ENCODE measurements at regions not wholly inside any gene's neighbourhood (a gene's known extent, or its start where the extent isn't known, plus 50 kb on each side); places are given as distances from the start of the nearest gene placed in this dataset.

DNA sequence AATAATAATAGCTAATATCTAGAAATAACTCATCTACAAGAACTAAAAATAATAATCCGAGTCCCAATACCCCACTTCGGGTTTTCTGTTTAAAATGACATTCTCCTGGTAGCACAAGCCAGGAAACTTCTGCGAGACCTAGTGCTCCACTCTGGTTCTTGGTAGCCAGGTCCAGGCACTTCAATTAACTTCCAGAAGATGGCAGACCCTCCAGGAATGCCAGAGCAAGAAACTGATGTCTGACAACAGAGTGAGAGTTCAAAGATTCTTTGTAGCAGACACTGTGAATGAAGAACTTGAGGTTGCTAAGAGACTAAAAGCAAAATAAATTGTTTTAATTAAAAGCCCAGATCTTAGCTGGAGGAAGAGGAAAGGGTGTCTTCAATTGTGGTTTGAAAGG lies 1963.3 kb upstream of the CDH9 start:
- 82% methylated on average over 3 of the region's 3 CpGs for WGBS (ENCODE audit: insufficient coverage)
- Histone ChIP-seq H3K4me3 (ENCODE audit: low read length) (no peak overlapping the region), H3K27ac (ENCODE audit: low read length) (no peak overlapping the region), H3K36me3 (ENCODE audit: control insufficient read depth, insufficient read depth, low read length) (no peaks in the 10 kb centered on the region), H3K27me3 (ENCODE audit: control insufficient read depth, insufficient read depth, low read length) (no peaks in the 10 kb centered on the region), H3K4me1 (ENCODE audit: control insufficient read depth, insufficient read depth, low read length) (no peaks in the 10 kb centered on the region), H3K9me3 (ENCODE audit: control insufficient read depth, insufficient read depth, low read length) (peaks cover 15% of the 10 kb centered on the region)
- ATAC-seq = no peak
- Mint-ChIP-seq H3K9me3 (peaks cover 8 to 16% of the 10 kb centered on the region in 2 donors), H3K36me3 (no peaks in the 10 kb centered on the region), H3K27me3 (ENCODE audit: low read depth in 2 of 2) (no peaks in the 10 kb centered on the region), H3K4me3 (no peak overlapping the region), H3K27ac (no peak overlapping the region), H3K4me1 (no peaks in the 10 kb centered on the region)
- no peak for DNase-seq
- TF ChIP-seq, protein P1, sequence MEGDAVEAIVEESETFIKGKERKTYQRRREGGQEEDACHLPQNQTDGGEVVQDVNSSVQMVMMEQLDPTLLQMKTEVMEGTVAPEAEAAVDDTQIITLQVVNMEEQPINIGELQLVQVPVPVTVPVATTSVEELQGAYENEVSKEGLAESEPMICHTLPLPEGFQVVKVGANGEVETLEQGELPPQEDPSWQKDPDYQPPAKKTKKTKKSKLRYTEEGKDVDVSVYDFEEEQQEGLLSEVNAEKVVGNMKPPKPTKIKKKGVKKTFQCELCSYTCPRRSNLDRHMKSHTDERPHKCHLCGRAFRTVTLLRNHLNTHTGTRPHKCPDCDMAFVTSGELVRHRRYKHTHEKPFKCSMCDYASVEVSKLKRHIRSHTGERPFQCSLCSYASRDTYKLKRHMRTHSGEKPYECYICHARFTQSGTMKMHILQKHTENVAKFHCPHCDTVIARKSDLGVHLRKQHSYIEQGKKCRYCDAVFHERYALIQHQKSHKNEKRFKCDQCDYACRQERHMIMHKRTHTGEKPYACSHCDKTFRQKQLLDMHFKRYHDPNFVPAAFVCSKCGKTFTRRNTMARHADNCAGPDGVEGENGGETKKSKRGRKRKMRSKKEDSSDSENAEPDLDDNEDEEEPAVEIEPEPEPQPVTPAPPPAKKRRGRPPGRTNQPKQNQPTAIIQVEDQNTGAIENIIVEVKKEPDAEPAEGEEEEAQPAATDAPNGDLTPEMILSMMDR (IDR thresholded peaks at IDR 0.05) = no peak
- intact Hi-C loops (cut with micrococcal nuclease) = no loop called here

DNA sequence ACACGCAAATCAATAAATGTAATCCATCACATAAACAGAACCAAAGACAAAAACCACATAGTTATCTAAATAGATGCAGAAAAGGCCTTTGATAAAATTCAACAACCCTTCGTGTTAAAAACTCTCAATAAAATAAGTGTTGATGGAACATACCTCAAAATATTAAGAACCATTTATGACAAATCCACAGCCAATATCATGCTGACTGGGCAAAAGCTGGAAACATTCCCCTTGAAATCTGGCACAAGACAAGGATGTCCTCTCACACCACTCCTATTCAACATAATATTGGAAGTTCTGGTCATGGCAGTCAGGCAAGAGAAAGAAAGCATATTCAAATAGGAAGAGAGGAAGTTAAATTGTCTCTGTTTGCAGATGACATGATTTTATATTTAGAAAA lies 1946.3 kb upstream of the CDH9 start:
- intact Hi-C loops (cut with micrococcal nuclease) = no loop called here
- ATAC-seq (no peak), DNase-seq (no peak)
- H3K27me3 ChIP-seq (ENCODE audit: control insufficient read depth, insufficient read depth, low read length) = no peaks in the 10 kb centered on the region
- 67% methylated on average over 2 of the region's 2 CpGs for WGBS (ENCODE audit: insufficient coverage)
- H3K27ac ChIP-seq (ENCODE audit: low read length) = no peak overlapping the region
- no peaks in the 10 kb centered on the region for H3K36me3 ChIP-seq (ENCODE audit: control insufficient read depth, insufficient read depth, low read length)
- Mint-ChIP-seq H3K4me1 (no peaks in the 10 kb centered on the region), H3K9me3 (peaks cover 9 to 22% of the 10 kb centered on the region in 2 donors), H3K36me3 (peaks cover 16% of the 10 kb centered on the region), H3K27ac (no peak overlapping the region), H3K4me3 (no peak overlapping the region), H3K27me3 (ENCODE audit: low read depth in 2 of 2) (no peaks in the 10 kb centered on the region)
- no peaks in the 10 kb centered on the region for H3K4me1 ChIP-seq (ENCODE audit: control insufficient read depth, insufficient read depth, low read length)
- H3K9me3 ChIP-seq (ENCODE audit: control insufficient read depth, insufficient read depth, low read length) = no peaks in the 10 kb centered on the region
- no peak overlapping the region for H3K4me3 ChIP-seq (ENCODE audit: low read length)
- TF ChIP-seq, protein P1 (IDR thresholded peaks at IDR 0.05) = no peak

DNA sequence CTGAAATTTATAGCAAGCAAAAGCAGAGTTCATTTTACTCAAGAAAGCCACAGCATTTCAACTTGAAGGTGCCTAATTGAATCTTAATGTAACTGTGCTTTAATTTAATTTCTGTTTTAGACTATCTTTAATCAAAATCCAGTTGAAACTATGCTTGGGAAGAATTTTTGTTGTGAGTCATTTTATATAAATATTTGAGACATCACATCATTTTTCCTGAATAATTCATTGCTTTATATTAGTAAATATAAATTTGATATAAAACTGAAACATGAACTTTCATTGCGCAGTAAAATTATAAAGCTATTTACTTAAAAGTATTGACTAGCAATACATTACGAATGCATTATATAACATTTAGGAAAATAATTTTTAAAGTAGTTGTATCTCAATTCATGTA lies 1937.1 kb upstream of the CDH9 start:
- Mint-ChIP-seq H3K27ac (no peak overlapping the region), H3K36me3 (peaks cover 11% of the 10 kb centered on the region), H3K4me1 (no peaks in the 10 kb centered on the region), H3K4me3 (no peak overlapping the region), H3K9me3 (peaks cover 11 to 12% of the 10 kb centered on the region in 2 donors), H3K27me3 (ENCODE audit: low read depth in 2 of 2) (no peaks in the 10 kb centered on the region)
- TF ChIP-seq, protein P1 (IDR thresholded peaks at IDR 0.05) = no peak
- no peak overlapping the region for H3K27ac ChIP-seq (ENCODE audit: low read length)
- H3K9me3 ChIP-seq (ENCODE audit: control insufficient read depth, insufficient read depth, low read length) = peaks cover 17% of the 10 kb centered on the region
- H3K4me1 ChIP-seq (ENCODE audit: control insufficient read depth, insufficient read depth, low read length) = no peaks in the 10 kb centered on the region
- no CpG with 5 or more reads among the region's 2 CpGs for WGBS (ENCODE audit: insufficient coverage)
- DNase-seq (no peak), ATAC-seq (no peak)
- no peak overlapping the region for H3K4me3 ChIP-seq (ENCODE audit: low read length)
- no peaks in the 10 kb centered on the region for H3K36me3 ChIP-seq (ENCODE audit: control insufficient read depth, insufficient read depth, low read length)
- intact Hi-C loops (cut with micrococcal nuclease) = no loop called here
- H3K27me3 ChIP-seq (ENCODE audit: control insufficient read depth, insufficient read depth, low read length) = no peaks in the 10 kb centered on the region

DNA sequence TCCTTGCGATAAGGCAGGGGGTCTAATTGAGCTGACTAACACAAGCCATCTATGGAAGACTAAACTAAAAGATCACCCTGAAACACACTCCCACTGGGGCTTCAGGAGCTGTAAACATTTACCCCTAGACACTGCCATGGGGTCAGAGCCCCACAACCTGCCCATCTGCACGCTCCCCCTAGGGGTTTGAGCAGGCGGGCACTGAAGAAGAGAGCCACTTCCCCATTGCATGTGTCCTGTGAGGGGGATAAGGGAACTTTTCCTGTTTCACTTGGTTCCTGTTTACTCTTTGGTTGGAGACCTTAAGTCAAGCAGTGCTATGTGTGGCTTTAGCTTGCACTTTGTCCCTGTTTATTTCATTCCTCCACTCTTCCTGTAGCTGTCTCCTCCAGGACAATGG lies 1929.5 kb upstream of the CDH9 start:
- no peaks in the 10 kb centered on the region for H3K4me1 ChIP-seq (ENCODE audit: control insufficient read depth, insufficient read depth, low read length)
- Mint-ChIP-seq H3K9me3 (peaks cover 6 to 8% of the 10 kb centered on the region in 2 donors), H3K4me3 (no peak overlapping the region), H3K36me3 (peaks cover 6% of the 10 kb centered on the region), H3K4me1 (no peaks in the 10 kb centered on the region), H3K27ac (no peak overlapping the region), H3K27me3 (ENCODE audit: low read depth in 2 of 2) (no peaks in the 10 kb centered on the region)
- no peaks in the 10 kb centered on the region for H3K36me3 ChIP-seq (ENCODE audit: control insufficient read depth, insufficient read depth, low read length)
- 60% methylated on average over 3 of the region's 3 CpGs for WGBS (ENCODE audit: insufficient coverage)
- TF ChIP-seq, protein P1 (IDR thresholded peaks at IDR 0.05) = no peak
- DNase-seq (no peak), ATAC-seq (no peak)
- H3K4me3 ChIP-seq (ENCODE audit: low read length) = no peak overlapping the region
- intact Hi-C loops (cut with micrococcal nuclease) = no loop called here
- H3K27me3 ChIP-seq (ENCODE audit: control insufficient read depth, insufficient read depth, low read length) = no peaks in the 10 kb centered on the region
- H3K9me3 ChIP-seq (ENCODE audit: control insufficient read depth, insufficient read depth, low read length) = peaks cover 13% of the 10 kb centered on the region
- H3K27ac ChIP-seq (ENCODE audit: low read length) = no peak overlapping the region
